22Rv1 (cell line): ENCODE measurements at regions not wholly inside any gene's neighbourhood (a gene's known extent, or its start where the extent isn't known, plus 50 kb on each side); places are given as distances from the start of the nearest gene placed in this dataset.

Experiments
- CTCF ChIP-seq: fragments of 450-650 bp; IDR thresholded peaks from 2 replicates; pipeline ENCODE4 v1.5.1; 2017; ENCODE audit warnings: mild to moderate bottlenecking
- ZFX ChIP-seq: fragments of 450-650 bp; IDR thresholded peaks from 2 replicates; pipeline ENCODE4 v1.6.1; 2017; ENCODE audit warnings: antibody characterized with exemption, borderline replicate concordance

GRCh38 chr4:177632481-177632880 is 190.2 kb upstream of the AGA start:
- no peak for TF ChIP-seq CTCF
- no peak for TF ChIP-seq ZFX
